HepG2 (cell line): ENCODE measurements at regions not wholly inside any gene's neighbourhood (a gene's known extent, or its start where the extent isn't known, plus 50 kb on each side); places are given as distances from the start of the nearest gene placed in this dataset.

Source experiments
- ATAC-seq: fragments of 200-7000 bp; cut with Tn5 transposase; 3 replicates; pipeline ENCODE4 v1.9.1; 2020; ENCODE audit warnings: mild to moderate bottlenecking, moderate library complexity
- BruUV-seq: library from RNA; stranded (reverse); fragments of 400-500 nt; replicated peaks from 2 replicates; lab custom pipeline; 2021; lab: Mats Ljungman, UMichigan
- CTCF ChIA-PET: fragments of 300-600 bp; formaldehyde crosslinking; extraction: SDS; loops from one replicate; lab custom pipeline; 2021; ENCODE audit warnings: low total read pairs, inconsistent platforms, low intra/inter-chr PET ratio; lab: Yijun Ruan, JAX
- POLR2A ChIA-PET: fragments of 350-600 bp; sonication (Branson Sonifier 250); formaldehyde crosslinking; loops from one replicate; lab custom pipeline; 2020; ENCODE audit warnings: antibody characterized with exemption, inconsistent platforms; lab: Yijun Ruan, JAX
- DNase-seq: peaks from one replicate; pipeline ENCODE4 v3.0.0-alpha.2; 2015; ENCODE audit warnings: low spot score
- FAIRE-seq: peaks from 3 replicates; lab custom pipeline; 2011; peaks lifted over from hg19 to GRCh38; lab: Jason Lieb, UNC
- H2AFZ ChIP-seq: one replicate; pipeline ENCODE4 v1.6.1; 2011; ENCODE audit warnings: low read length, inconsistent platforms
- H3K27ac ChIP-seq: fragments of 300-600 bp; 3 replicates; pipeline ENCODE4 v1.8.0; 2011; ENCODE audit warnings: mixed run types, mild to moderate bottlenecking, mixed read lengths, low read length, inconsistent platforms; ENCODE audit not compliant: insufficient read depth; ENCODE audit errors: extremely low read length
- H3K27me3 ChIP-seq, 2 experiments: fragments of 200-600 bp in 1 of 2; 2 replicates in 1 of 2; 3 replicates in 1 of 2; pipeline versions ENCODE4 v1.6.0 to v1.8.0; 2011; ENCODE audit warnings: low read length in 2 of 2, mild to moderate bottlenecking in 2 of 2, moderate library complexity in 2 of 2, inconsistent platforms in 1 of 2; ENCODE audit not compliant: insufficient read depth in 2 of 2, control insufficient read depth in 1 of 2
- H3K36me3 ChIP-seq, 2 experiments: fragments of 200-600 bp in 1 of 2; replicated peaks in 1 of 2; 2 replicates in 1 of 2; 3 replicates in 1 of 2; pipeline versions ENCODE4 v1.5.1 to v1.8.0; 2011; ENCODE audit warnings: low read length in 2 of 2, inconsistent platforms in 1 of 2; ENCODE audit not compliant: insufficient read depth in 2 of 2, control insufficient read depth in 1 of 2
- H3K4me1 ChIP-seq: 2 replicates; pipeline ENCODE4 v1.5.1; 2012; ENCODE audit warnings: low read length, inconsistent platforms; ENCODE audit not compliant: insufficient read depth
- H3K4me2 ChIP-seq: 2 replicates; pipeline ENCODE4 v1.6.0; 2011; ENCODE audit warnings: low read depth, low read length, inconsistent platforms
- H3K4me3 ChIP-seq, 3 experiments: fragments of 200-600 bp in 1 of 3; sonication (generic), shearing (Covaris generic) in 1 of 3; replicated peaks in 1 of 3; 2 replicates each; pipeline ENCODE4 v1.5.1; 2011 to 2016; ENCODE audit warnings: low read length in 3 of 3, inconsistent platforms in 2 of 3, low read depth in 2 of 3, mild to moderate bottlenecking in 2 of 3, control low read depth in 1 of 3, mixed read lengths in 1 of 3; ENCODE audit not compliant: insufficient read depth in 1 of 3
- H3K79me2 ChIP-seq: one replicate; pipeline ENCODE4 v1.6.1; 2011; ENCODE audit warnings: low read length, inconsistent platforms; ENCODE audit not compliant: insufficient read depth
- H3K9ac ChIP-seq: 2 replicates; pipeline ENCODE4 v1.6.0; 2011; ENCODE audit warnings: mild to moderate bottlenecking, low read depth, low read length, inconsistent platforms; ENCODE audit not compliant: insufficient read depth
- H3K9me3 ChIP-seq: 2 replicates; pipeline ENCODE4 v1.5.1; 2012; ENCODE audit warnings: mild to moderate bottlenecking, low read length
- H4K20me1 ChIP-seq: 2 replicates; pipeline ENCODE4 v1.6.0; 2011; ENCODE audit warnings: inconsistent platforms, mild to moderate bottlenecking, low read length, moderate library complexity; ENCODE audit not compliant: insufficient read depth
- ZNF329 ChIP-seq: sonication (generic); formaldehyde crosslinking; IDR thresholded peaks from 2 replicates; pipeline ENCODE4 v1.9.0; 2021; ENCODE audit warnings: low read depth, mild to moderate bottlenecking, missing genetic modification reagents
- ZNF362 ChIP-seq: sonication (generic); formaldehyde crosslinking; IDR thresholded peaks from 2 replicates; pipeline ENCODE4 v1.4.0; 2020; ENCODE audit warnings: missing genetic modification reagents, mild to moderate bottlenecking, borderline replicate concordance
- ZNF441 ChIP-seq: sonication (generic); formaldehyde crosslinking; IDR thresholded peaks from 2 replicates; pipeline ENCODE4 v1.7.0; 2021; ENCODE audit warnings: missing genetic modification reagents, borderline replicate concordance
- ZNF484 ChIP-seq: sonication (generic); formaldehyde crosslinking; IDR thresholded peaks from 2 replicates; pipeline ENCODE4 v1.5.1; 2020; ENCODE audit warnings: mild to moderate bottlenecking, low read depth, missing genetic modification reagents, borderline replicate concordance
- ZNF598 ChIP-seq: sonication (generic); formaldehyde crosslinking; IDR thresholded peaks from 2 replicates; pipeline ENCODE4 v1.5.1; 2020; ENCODE audit warnings: mild to moderate bottlenecking, missing genetic modification reagents, borderline replicate concordance
- ZNF740 ChIP-seq: sonication (generic); formaldehyde crosslinking; IDR thresholded peaks from 2 replicates; pipeline ENCODE4 v1.4.0; 2020; ENCODE audit warnings: missing genetic modification reagents
- WGBS: methylation state at CpG from one replicate; pipeline ENCODE4 v1.1.6; 2017; ENCODE audit warnings: low lambda C conversion rate; 5-methylcytosine and 5-hydroxymethylcytosine counted together
- in situ Hi-C: cut with HindIII; loops from 2 replicates; pipeline ENCODE4 v1.10.0; 2017; ENCODE audit warnings: low pct_unique_long_range_greater_than_20kb; ENCODE audit not compliant: extremely low pct_ligation_motif_present
- intact Hi-C: fragments of 100-400 bp; cut with micrococcal nuclease; formaldehyde crosslinking; loops from one replicate; pipeline ENCODE4 v1.10.0; 2022; ENCODE audit not compliant: unreplicated experiment
- TF ChIP-seq, protein P1 (sequence below), 2 experiments: sonication (generic) in 1 of 2; formaldehyde crosslinking in 1 of 2; IDR thresholded peaks; 2 replicates each; pipeline versions ENCODE4 v1.5.1 to v1.6.1; 2011 to 2020; ENCODE audit warnings: borderline replicate concordance in 1 of 2, low read depth in 1 of 2, low read length in 1 of 2, mild to moderate bottlenecking in 1 of 2, missing genetic modification reagents in 1 of 2, moderate library complexity in 1 of 2

DNA sequence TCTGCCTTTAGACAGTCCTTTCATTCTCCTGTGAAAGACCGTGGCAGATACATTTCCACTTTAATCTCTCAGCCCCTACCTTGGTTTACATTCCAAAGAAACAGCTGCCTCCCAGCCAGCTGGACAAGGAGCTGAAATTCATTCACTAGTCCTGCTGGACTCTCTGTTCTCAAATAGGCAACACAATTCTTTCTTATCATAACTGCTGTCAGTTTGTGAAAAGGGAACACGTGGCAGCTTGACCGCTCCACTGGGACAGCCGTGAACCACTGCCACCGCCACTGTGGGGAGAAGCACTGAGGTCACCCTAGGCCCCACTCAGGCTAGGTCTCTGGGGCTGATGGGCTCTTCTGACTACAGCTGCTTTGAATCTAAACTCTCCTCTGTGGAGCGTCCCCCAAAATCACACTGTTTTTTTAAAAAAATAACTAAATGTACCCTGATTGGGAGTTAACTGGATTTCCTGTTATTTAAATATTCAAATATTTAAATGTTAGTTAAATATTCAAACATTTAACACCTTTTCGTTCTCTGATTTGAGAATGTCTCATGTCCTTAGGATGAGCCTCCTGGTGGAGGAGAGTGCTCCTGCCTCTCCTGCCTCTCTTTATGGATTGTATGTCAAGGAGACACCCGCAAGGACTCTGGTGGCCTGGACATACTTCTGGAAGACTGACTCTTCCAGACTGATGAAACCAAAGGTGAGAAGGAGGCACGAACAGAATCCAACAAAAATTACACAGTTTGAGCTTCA lies 120.1 kb downstream of the BOD1 start (continued):
- no peak for TF ChIP-seq ZNF598 (CRISPR knock-in tag)
- TF ChIP-seq, all 625 proteins: peak for 0

GRCh38 chr5:173495225-173495904 lies 121.1 kb downstream of the BOD1 start:
- DNase-seq (no peak), FAIRE-seq (no peak), ATAC-seq (no peak)
- H4K20me1 ChIP-seq = no peaks in the 10 kb centered on the region
- H3K36me3 ChIP-seq = no peaks in the 10 kb centered on the region
- BruUV-seq = no TSS peak
- intact Hi-C loops = no loop called here
- no peak overlapping the region for H3K9ac ChIP-seq
- no peaks in the 10 kb centered on the region for H3K9me3 ChIP-seq
- no peak overlapping the region for H3K4me3 ChIP-seq
- H3K27me3 ChIP-seq = peaks cover 0 to 34% of the 10 kb centered on the region in 2 experiments; a peak in 2 of 5 replicates
- no peak overlapping the region for H3K4me2 ChIP-seq
- no peaks in the 10 kb centered on the region for H3K79me2 ChIP-seq
- H3K4me1 ChIP-seq = peaks cover 38% of the 10 kb centered on the region
- no peak overlapping the region for H3K27ac ChIP-seq
- 50% methylated on average over 3 of the region's 3 CpGs for WGBS
- in situ Hi-C loops = no loop called here
- no peak overlapping the region for H2AFZ ChIP-seq
- peak; percentile 93 for TF ChIP-seq ZNF329 (CRISPR knock-in tag)
- no peak for TF ChIP-seq ZNF740 (CRISPR knock-in tag)
- CTCF ChIA-PET = no interaction called here
- POLR2A ChIA-PET = no interaction called here

DNA sequence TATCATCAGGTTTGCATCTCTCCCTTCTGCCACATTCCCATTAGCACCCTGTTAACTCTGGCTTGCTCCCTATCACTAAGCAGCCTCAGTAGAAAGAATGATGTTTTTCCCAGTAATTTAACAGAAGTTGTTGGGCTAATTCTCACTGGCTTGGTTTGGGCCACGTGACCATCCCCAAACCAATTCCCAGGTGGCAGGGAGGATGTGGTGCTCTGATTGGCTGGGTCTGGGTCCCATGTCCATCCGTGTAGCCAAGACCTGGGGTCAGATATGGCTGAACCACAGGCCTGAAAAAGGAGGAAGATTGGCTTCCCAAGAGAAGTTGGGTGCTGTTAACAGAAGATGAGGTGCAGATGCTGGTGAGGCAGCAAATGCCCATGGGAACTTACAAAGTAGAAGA lies 122.0 kb downstream of the BOD1 start:
- ChIA-PET POLR2A (no interaction called here), CTCF (no interaction called here)
- FAIRE-seq (no peak), DNase-seq (no peak), ATAC-seq (no peak)
- H3K9ac ChIP-seq = no peak overlapping the region
- BruUV-seq = no TSS peak
- in situ Hi-C loops = no loop called here
- peaks cover 3 to 37% of the 10 kb centered on the region in 2 experiments; a peak in 3 of 5 replicates for H3K27me3 ChIP-seq
- no peak overlapping the region for H3K27ac ChIP-seq
- no peak overlapping the region for H3K4me3 ChIP-seq
- intact Hi-C loops = no loop called here
- WGBS = 12% methylated on average over 2 of the region's 2 CpGs
- peaks cover 28% of the 10 kb centered on the region for H3K4me1 ChIP-seq
- H2AFZ ChIP-seq = no peak overlapping the region
- H3K4me2 ChIP-seq = no peak overlapping the region
- H3K9me3 ChIP-seq = no peaks in the 10 kb centered on the region
- no peaks in the 10 kb centered on the region for H3K79me2 ChIP-seq
- H4K20me1 ChIP-seq = no peaks in the 10 kb centered on the region
- no peaks in the 10 kb centered on the region for H3K36me3 ChIP-seq
- no peak for TF ChIP-seq ZNF484
- TF ChIP-seq, protein P1, sequence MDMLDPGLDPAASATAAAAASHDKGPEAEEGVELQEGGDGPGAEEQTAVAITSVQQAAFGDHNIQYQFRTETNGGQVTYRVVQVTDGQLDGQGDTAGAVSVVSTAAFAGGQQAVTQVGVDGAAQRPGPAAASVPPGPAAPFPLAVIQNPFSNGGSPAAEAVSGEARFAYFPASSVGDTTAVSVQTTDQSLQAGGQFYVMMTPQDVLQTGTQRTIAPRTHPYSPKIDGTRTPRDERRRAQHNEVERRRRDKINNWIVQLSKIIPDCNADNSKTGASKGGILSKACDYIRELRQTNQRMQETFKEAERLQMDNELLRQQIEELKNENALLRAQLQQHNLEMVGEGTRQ (IDR thresholded peaks at IDR 0.05; ENCODE audit: low read depth, low read length) = no peak
- TF ChIP-seq, protein P1 (CRISPR knock-in tag; IDR thresholded peaks at IDR 0.05; ENCODE audit: borderline replicate concordance) = no peak
- TF ChIP-seq ZNF441 (CRISPR knock-in tag) = no peak
- no peak for TF ChIP-seq ZNF362 (CRISPR knock-in tag)
